NCI-H2196 (cell line): ENCODE measurements at regions not wholly inside any gene's neighbourhood (a gene's known extent, or its start where the extent isn't known, plus 50 kb on each side); places are given as distances from the start of the nearest gene placed in this dataset.
"Not testable (repeated sequence)": the region's sequence is repeated elsewhere in the genome, so short reads cannot be mapped to it uniquely, and the experiment has no call there.

Experiments
- DNase-seq: peaks from one replicate; lab custom pipeline; 2025; ENCODE audit not compliant: unreplicated experiment; lab: John Stamatoyannopoulos, UW

DNA sequence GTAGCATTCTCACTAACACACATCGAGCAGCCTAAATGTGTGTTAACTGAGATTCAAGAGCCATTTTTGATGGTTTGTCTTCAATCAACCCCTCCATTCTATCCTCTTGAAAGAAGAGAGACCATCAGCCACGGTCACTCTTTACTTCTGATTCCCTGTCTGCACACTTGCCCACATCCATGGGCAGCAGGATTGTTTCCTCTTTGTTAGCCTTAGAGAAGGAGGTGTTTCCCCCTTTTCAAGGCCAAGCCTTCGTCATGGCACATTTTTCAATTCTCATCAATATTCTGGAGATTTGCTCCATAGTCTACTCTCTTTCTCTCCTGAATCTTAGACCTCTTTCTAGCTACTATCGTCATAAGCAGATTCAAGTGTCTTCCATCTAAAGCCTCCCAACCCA lies 522.4 kb upstream of the NAALADL2 start:
- no peak for DNase-seq

DNA sequence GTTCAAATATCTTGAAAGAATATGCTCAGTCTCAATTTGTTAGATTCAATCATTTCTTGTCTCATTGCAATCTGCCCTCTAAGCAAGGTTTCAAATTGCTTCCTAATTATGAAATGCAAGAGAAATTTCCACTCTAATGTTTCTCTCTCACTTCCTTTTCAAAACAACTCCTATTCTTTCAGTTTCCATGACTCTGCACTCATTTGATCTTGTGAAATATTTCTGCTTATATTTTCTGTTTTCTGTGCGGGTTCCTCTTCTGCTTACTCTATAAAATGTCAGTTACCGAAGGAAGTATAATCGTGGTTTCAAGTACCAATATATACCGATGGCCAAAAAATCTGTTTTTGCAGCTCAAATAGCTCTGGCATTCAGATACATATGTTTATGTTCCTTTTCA lies 521.9 kb upstream of the NAALADL2 start:
- no peak for DNase-seq

DNA sequence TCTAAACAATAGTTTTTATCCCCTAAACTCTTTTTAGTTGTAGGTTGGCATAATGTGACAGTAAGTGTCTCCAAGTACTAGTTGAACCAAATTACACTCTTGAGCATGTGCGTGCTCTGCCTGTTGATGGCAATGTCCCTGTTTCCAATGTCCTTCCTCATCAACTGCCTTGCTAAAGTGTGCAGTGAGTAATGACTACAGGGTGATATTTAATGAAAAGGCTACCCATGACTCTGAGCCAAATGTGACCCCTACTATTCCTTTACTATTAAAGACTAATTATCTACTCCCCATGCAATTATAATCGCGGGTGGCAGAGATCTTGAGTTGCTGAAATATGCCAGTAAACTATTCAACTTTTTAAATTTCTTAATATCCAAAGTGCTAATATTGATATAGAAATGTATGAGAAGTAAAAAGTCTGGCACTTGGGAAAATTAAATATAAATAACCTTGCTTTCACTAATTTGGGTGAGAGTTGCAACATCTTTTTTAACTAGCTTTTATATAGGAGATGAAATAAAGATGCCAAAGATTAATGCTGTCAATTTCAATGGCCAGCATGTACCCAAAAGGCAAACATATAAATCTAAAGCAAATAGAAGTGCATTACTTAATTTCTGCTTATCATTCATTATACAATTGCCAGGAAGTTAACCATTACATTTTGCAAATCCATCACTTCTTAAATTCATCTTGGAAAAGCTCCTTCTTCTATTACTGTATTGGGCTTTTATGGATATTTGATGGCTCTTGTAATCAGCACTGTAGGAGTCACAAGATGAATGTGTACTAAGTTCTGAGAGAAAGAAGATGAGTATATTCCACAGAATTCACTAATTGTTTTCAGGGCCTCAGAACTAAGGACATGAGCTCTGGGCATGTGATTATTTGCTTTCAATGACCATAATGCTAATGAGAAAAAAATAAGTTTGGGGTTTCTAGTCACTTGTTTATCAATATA lies 518.2 kb upstream of the NAALADL2 start:
- DNase-seq, result no peak

DNA sequence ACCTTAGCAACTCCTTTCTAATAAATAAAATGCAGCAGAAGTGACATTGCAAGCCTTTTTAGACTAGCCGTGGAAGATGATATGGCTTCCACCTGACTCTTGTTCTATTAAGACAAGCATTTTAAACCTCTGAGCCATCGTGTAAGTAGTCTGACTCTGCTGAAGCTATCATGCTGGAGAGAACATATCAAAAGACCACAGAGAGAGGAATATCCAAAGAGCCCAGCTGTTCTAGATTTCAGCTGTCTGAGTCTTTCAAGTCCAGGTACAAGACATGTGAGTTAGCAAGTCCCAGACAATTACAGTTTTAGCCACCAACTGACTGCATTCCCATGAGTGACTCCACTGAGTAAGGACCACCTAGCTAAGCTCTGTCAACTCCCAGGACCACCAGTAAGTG lies 517.0 kb upstream of the NAALADL2 start:
- no peak for DNase-seq

DNA sequence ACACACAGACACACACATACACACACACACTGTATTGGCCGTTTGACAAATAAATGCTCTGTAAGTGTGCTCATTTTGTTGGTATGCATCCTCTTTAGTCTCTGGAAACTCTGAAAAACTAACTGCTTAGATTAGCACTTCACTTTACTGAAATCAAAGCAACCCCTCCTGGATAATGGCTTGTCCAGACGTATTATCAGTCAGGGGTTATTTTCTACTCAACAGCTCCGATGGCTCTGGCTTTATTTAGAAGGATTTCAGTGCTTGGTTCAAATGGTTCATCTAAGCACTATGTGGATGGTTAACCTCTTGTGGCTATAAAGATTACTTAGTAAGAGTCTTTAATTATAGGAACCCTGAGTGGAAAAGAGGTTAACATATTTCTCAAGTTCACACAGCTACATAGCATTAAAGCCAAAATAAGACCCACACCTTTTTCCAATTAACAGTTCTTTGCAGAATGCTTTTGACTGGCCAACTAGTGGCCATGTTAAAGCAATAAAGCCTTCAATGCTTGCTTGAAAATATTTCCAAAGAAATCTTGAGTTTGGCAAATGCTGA lies 516.1 kb upstream of the NAALADL2 start:
- DNase-seq, result no peak

DNA sequence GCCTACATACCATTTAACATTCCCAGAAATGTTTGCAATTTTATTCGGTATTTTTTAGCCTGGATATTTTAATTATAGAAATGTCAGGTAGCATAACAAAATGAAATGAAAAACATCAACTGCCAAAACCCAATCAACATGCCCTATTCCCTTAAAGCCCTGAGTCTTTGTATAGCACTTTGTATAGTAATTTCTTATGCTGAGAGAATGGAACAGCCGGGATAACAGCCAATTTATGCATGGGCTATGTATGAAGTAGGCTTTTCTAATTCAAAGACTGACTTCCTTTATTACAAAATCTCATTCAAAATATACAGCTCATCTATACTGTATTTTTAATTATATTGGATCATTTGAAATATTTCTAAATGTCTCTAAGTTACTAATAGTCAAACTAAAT lies 513.0 kb upstream of the NAALADL2 start:
- no peak for DNase-seq

DNA sequence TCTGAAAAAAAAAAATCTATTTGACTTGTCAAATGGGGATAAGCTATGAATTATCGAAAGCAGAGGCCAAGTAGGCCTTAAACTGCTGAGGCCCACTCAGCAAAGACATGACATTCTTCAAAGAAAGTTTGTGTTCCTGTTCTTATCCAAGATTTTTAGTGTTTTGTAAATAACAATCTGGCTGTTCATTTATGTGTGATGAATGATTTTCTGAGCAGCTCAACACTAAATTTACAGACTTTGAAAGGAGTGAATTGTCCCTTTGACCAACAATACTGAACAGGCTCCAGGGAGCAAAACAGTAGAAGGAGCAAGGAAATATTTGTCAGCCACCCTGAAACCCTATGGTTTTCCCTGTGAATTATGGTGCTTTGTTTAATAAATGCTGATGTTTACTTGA lies 512.6 kb upstream of the NAALADL2 start:
- DNase-seq, result no peak

DNA sequence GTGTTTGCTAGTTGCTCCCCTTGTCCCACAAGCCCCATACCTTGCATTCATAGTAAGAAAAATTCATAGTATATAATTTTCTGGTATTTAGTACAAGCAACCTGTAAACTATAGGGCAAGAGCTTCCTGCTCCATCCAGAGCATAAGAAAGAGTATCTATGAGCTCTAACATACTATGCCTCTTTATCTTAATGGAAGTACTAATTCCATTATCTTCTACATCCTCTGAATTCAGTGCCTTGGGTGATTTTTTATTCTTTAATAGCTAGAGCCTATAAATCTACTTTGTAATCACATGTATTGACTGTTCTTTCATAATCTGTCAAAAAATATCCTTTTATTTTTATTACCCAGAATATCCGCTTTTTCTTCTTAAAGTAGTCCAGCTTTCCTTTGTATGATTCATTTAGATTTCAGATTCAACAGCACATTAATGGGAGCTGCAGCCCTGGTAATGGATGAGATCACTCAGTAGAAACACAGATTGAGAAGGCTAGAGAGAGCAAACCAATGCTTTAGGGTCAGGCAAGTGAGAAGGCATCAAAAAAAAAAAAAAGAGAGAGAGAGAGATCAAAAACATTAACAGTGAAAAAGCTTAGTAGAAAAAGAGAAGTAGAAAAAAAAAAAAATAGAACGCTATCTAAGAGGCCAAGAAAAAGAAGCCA lies 511.5 kb upstream of the NAALADL2 start:
- DNase-seq, result no peak

DNA sequence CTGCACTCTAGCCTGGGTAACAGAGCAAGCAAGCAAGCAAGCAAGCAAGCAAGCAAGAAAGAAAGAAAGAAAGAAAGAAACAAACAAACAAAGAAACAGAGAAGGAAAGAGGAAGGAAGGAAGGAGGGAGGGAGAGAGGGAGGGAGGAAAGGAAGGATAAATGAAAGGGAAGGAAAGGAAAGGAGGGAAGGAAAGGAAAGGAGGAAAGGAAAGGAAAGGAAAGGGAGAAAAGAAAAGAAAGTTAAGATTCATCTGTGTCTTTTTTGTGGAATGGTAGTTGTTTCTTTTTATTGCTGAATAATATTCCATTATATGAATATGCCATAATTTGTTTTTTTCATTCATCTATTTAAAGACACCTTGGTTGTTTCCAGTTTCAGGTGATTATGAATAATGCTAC lies 506.9 kb upstream of the NAALADL2 start:
- no peak for DNase-seq

DNA sequence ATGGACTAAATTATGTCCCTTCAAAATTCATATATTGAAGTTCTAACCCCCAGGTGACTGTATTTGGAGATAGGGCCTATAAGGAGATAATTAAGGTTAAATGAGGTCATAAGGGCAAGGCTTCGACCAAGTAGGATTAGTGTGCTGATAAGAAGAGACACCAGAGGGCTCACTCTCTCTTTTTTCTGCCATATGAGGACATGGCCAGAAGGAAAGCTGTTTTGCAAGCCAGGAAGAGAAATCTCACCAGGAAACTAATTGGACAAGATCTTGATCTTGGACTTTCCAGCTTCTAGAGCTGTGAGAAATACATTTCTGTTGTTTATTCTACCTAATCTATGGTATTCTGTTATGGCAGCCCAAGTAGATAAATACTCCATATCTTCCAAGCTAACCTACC lies 503.6 kb upstream of the NAALADL2 start:
- no peak for DNase-seq

DNA sequence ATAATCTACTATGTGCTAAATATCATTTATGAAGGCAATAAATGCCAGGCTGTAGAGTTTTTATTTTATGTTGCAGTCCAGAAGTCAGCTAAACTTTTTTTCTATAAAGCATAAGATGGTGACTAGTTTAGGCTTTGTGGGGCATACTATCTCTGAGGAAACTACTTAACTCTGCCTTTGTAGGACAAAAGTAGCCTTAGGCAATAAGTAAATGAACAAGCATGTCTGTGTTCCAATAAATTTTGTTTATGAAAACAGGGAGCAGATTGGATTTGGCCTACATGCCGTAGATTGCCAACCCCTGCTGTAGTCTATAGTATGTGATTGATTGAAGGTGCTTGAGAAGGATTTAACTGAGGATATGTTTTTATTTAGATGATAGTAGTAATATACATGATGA lies 502.5 kb upstream of the NAALADL2 start:
- no peak for DNase-seq

DNA sequence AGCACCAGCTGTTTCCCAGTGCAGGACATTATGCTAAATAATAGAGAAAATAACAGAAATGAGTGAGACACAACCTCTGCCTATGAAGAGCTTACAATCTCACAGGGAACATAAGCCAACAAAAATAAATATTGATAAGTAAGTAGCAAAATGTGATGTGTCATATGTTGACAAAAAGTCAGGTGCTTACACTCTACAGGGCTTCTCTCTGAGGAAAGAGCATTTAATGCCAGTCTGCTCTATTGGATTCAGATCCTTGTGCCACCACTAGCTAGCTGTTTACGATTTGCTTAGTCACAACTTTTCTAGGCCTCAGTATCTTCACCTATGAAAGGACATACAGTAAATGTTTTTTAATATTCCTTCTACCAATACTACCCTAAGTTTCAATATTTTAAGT lies 500.9 kb upstream of the NAALADL2 start:
- no peak for DNase-seq

DNA sequence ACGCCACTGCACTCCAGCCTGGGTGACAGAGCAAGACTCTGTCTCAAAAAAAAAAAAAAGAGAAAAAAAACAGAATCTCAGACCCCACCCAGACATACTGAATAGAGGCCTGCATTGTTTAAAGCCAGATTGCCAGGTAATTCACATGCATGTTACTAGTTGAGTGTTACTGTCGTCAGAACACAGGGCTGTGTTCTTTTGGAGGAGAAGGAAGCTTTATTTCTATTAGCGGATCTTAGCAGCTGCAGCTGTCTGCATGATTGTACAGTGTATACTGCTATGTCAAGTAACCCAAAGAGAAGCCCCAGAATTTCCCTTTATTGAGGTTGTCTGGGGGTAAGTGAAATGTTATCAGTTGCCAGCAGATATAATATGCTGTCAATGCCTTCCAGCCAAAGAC lies 496.6 kb upstream of the NAALADL2 start:
- DNase-seq, result no peak

DNA sequence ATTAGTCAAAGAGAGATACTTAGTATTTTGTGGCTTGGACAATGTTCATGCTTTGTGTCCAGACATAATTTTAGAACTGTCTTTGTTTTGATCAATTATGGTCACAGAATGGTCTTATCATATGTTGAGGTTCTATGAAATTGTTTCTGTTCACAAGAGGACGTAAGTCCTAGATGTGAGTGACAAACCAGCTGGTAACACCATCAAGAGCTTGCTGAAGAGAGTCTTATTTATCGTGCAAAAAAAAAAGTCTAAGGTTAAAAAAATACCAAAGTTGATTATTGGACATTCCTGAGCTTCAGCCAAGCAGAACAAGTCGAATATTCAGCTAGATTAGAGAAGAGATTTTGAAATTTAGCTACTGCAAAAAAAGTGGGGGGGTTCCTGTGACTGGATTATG lies 495.9 kb upstream of the NAALADL2 start:
- DNase-seq, result no peak

DNA sequence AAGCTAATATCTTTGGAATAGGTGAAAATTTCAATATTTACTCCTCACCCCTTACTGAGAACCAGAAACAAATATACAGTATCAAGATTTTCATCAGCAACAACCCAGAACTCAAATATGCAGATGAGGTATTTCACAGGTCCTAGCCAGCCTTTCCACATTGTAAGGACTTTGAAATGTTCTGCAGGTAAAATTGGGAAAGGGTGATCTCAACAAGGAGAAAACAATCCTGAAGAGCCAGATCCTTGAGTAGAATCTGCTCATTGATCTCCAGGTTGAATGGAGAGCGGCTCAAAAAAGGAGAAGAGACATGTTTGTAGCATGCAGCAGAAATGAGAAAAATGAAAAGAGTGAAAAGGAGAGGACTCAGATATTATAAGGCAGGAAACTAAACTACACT lies 493.3 kb upstream of the NAALADL2 start:
- DNase-seq, result no peak

DNA sequence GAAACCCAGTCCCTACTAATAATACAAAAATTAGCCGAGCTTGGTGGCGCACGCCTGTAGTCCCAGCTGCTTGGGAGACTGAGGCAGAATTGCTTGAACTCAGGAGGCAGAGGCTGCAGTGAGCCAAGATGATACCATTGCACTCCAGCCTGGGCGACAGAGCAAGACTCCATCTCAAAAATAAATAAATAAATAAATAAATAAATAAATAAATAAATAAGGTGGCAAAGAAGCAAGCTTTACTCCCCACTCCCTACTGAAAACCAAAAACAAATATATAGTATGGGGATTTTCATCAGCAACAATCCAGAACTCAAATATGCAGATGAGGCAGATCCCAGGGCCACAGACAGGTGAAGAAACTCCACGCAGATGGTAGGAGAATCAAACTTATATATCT lies 492.2 kb upstream of the NAALADL2 start:
- not testable (repeated sequence) for DNase-seq

DNA sequence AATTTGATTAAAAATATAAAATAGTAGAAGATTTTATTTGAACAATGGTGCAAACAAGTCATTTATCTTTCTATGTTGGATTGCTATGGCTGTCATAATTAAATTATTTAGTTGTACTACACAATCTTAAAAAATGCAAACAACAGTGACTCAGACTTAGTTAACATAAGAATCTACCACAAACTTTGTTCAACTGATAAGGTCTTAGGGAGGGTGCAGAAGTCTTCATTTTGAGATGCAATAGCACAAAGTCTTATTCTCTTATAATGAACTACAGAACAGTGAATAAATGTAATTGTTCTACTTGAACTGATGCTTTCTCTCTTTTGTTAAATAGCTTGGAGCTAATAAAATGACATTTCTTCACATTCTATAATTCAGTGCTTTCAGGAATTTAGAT lies 482.8 kb upstream of the NAALADL2 start:
- DNase-seq, result no peak

DNA sequence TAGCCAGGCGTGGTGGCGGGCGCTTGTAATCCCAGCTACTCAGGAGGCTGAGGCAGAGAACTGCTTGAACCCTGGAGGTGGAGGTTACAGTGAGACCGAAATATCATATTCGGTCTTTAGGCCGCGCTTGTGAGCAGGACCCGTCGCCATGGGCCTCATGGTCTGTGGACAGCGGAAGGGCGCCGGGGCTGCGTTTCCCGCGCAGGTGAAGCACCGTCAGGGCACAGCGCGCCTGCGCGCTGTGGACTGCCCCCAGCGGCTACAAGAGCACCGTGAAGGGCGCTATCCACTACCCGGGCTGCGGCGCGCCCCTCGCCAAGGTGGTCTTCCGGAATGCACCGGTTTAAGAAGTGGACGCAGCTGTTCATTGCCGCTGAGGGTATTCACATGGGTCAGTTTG lies 482.0 kb upstream of the NAALADL2 start:
- DNase-seq, result no peak

DNA sequence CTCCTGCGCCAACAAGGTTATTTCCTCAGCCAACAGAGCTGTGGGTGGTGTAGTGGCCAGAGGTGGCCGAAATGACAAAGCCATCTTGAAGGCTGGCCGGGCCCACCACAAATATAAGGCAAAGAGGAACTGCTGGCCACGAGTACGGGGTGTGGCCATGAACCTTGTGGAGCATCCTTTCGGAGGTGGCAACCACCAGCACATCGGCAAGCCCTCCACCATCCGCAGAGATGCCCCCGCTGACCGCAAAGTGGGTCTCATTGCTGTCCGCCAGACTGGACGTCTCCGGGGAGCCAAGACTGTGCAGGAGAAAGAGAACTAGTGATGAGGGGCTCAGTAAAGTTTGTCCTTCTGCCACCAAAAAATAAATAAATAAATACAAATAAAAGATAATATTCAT lies 481.4 kb upstream of the NAALADL2 start:
- no peak for DNase-seq

DNA sequence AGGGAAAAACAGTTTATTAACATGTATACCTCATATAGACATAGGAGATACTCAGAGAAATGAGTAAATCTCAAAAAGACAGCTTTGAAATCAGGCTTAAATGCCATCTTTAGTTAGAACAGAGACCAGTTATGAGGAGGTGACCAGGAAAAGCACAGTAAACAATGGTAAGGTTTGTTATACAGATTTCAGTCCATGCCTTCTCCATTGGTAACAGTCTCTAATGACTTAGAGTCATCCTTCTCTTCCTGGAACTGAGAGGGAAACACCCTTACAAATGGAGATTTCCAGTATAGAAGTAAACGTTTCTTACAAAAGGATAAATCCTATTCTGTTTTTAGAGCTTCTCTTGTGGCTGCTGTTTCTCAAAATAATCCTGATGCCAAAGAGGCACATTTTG lies 476.3 kb upstream of the NAALADL2 start:
- DNase-seq, result no peak

DNA sequence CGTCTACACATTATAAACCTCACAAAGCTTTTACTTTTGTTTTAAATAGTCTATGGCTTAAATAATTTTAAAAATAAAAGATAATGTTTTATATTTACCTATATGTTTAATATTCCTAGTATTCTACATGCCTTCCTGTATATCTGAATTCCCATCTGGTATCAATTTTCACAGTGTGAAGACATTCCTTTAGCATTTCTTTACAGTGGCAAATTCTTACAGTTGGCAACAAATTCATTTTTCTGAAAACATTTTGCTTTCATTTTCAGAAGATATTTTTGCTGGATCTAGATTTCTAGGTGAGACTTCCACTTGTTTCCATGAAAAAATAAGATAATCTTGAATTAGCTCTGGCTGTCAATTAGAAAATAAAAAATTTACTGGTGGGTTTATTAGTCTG lies 471.4 kb upstream of the NAALADL2 start:
- DNase-seq, result no peak

DNA sequence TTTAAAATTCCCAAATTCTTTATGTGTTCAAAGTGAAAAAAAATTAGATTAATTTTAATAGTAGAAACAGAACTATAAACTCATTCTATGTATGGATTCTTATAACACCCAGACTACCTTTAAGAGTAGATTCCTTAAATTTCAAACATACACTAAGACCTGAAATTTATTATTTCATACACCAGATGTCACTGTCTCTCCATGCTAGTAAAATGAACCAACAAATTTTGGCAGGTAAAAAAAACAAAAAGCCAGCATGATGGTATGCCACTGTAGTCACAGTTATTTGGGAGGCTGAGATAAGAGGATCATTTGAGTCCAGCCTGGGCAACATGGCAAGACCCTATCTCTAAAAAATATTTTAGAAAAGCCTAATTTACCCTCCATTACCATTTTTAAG lies 461.3 kb upstream of the NAALADL2 start:
- peak; percentile 5 for DNase-seq
